ENCODE measurements at regions not wholly inside any gene's neighbourhood (a gene's known extent, or its start where the extent isn't known, plus 50 kb on each side); places are given as distances from the start of the nearest gene placed in this dataset.

DNA sequence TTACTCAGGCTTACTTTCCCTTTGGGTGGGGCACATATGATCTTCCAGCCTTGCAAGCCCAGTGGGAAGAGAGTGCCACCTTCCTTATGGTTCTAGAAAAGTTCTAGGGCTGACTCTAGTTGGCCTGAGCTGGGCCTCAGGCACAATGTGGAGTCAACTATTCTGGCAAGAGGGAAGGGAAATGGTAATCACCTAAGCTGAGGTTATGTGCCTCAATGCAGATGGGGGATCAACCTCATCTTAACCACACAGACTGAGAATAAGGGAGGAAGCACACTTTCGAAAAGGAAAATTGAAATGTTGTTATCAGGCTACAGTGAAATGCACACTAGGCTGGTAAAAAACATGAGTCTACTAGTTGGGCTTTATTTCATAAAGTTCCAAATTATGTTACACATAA lies 77.5 kb upstream of the RMST start:
- H3K4me3 ChIP-seq, result no peak overlapping the region
- no peaks in the 10 kb centered on the region for H3K9me3 ChIP-seq
- H3K4me1 ChIP-seq (replicated peaks), result no peaks in the 10 kb centered on the region
- no peak for TF ChIP-seq POLR2A (IDR thresholded peaks at IDR 0.05)
- TF ChIP-seq, protein P1, sequence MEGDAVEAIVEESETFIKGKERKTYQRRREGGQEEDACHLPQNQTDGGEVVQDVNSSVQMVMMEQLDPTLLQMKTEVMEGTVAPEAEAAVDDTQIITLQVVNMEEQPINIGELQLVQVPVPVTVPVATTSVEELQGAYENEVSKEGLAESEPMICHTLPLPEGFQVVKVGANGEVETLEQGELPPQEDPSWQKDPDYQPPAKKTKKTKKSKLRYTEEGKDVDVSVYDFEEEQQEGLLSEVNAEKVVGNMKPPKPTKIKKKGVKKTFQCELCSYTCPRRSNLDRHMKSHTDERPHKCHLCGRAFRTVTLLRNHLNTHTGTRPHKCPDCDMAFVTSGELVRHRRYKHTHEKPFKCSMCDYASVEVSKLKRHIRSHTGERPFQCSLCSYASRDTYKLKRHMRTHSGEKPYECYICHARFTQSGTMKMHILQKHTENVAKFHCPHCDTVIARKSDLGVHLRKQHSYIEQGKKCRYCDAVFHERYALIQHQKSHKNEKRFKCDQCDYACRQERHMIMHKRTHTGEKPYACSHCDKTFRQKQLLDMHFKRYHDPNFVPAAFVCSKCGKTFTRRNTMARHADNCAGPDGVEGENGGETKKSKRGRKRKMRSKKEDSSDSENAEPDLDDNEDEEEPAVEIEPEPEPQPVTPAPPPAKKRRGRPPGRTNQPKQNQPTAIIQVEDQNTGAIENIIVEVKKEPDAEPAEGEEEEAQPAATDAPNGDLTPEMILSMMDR (IDR thresholded peaks at IDR 0.05), result no peak
- no peak for TF ChIP-seq POLR2AphosphoS5 (IDR thresholded peaks at IDR 0.05)
- no peaks in the 10 kb centered on the region for H3K27me3 ChIP-seq (replicated peaks; ENCODE audit: insufficient read depth)
- H3K36me3 ChIP-seq, result no peaks in the 10 kb centered on the region
- WGBS, result 100% methylated on average over 1 of the region's 1 CpG
- no peak overlapping the region for H3K27ac ChIP-seq
- intact Hi-C loops (cut with DNase I), result no loop called here
- DNase-seq (ENCODE audit: low spot score), result no peak

DNA sequence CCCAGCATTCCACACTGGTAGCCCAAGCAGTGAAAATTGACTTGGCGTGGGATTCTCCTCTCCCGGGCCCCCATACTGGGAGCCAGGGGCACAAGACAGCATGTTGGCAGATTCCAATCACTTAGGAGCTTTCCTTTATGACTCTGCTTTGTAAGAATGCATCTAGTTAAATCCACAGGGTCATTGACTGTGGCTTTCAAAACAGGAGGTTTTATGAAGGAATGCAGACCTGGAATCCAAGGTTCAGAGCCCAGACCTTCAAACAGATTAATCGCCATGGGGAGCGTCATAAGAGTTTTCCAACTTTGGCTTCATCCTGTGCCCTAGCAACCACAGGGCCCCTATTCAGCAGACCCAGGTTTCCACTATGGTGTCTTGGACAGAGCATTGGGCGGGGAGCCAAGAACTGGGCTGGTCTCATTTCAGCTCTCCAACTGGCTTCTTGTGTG lies 76.4 kb upstream of the RMST start:
- H3K4me1 ChIP-seq (replicated peaks), result no peaks in the 10 kb centered on the region
- H3K4me3 ChIP-seq, result no peak overlapping the region
- no peaks in the 10 kb centered on the region for H3K27me3 ChIP-seq (replicated peaks; ENCODE audit: insufficient read depth)
- no peaks in the 10 kb centered on the region for H3K36me3 ChIP-seq
- 72% methylated on average over 5 of the region's 5 CpGs for WGBS
- DNase-seq (ENCODE audit: low spot score), result no peak
- TF ChIP-seq POLR2AphosphoS5 (IDR thresholded peaks at IDR 0.05), result no peak
- no peaks in the 10 kb centered on the region for H3K9me3 ChIP-seq
- intact Hi-C loops (cut with DNase I), result no loop called here
- no peak overlapping the region for H3K27ac ChIP-seq

DNA sequence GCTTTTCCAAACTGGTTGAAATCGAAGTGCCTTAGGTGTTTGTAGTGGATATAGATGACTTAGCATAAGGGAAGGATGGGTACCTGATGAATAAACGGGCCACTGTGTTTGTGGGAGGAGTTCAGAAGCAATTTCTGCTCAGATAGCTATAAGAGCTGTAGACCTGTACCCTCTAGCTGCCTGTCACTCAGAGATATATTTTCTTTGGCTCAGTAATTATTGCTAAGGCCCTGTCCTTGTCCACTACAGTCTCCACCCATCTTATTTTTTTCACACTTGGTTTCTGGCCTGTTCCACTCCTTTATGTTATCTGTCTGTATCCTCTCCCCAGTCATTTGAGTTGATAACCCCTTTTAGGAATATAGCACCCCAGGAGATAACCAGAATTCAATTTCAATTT lies 74.8 kb upstream of the RMST start:
- 79% methylated on average over 2 of the region's 2 CpGs for WGBS
- DNase-seq (ENCODE audit: low spot score), result no peak
- Histone ChIP-seq H3K27me3 (replicated peaks; ENCODE audit: insufficient read depth) (no peaks in the 10 kb centered on the region), H3K4me3 (no peak overlapping the region), H3K9me3 (no peaks in the 10 kb centered on the region), H3K36me3 (no peaks in the 10 kb centered on the region), H3K27ac (no peak overlapping the region), H3K4me1 (replicated peaks) (no peaks in the 10 kb centered on the region)
- TF ChIP-seq, protein P1 (IDR thresholded peaks at IDR 0.05), result no peak
- TF ChIP-seq POLR2A (IDR thresholded peaks at IDR 0.05) (no peak), POLR2AphosphoS5 (IDR thresholded peaks at IDR 0.05) (no peak)
- intact Hi-C loops (cut with DNase I), result no loop called here

DNA sequence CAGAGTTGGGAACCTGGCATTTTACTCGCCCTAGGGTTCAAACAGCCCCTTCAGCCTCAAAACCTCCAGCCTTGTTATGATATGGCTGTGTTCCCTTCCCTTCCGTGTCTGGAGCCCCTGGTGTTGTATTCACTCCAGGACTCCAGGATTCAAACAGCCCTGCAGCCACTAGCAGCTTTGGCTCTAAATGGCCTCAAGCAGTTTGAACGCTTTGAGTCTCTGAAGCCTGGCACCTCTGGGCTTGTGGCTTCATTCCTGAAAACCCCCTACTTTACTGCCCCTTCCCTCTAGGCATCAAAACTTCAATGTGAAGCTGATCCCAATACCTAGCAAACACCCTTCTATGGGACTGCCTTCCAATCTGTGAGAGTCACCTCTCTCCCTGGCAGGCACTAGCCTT lies 67.9 kb upstream of the RMST start:
- TF ChIP-seq POLR2AphosphoS5 (IDR thresholded peaks at IDR 0.05), result no peak
- TF ChIP-seq POLR2A (IDR thresholded peaks at IDR 0.05), result no peak
- TF ChIP-seq, protein P1 (IDR thresholded peaks at IDR 0.05), result no peak
- intact Hi-C loops (cut with DNase I), result no loop called here
- H3K36me3 ChIP-seq, result no peaks in the 10 kb centered on the region

DNA sequence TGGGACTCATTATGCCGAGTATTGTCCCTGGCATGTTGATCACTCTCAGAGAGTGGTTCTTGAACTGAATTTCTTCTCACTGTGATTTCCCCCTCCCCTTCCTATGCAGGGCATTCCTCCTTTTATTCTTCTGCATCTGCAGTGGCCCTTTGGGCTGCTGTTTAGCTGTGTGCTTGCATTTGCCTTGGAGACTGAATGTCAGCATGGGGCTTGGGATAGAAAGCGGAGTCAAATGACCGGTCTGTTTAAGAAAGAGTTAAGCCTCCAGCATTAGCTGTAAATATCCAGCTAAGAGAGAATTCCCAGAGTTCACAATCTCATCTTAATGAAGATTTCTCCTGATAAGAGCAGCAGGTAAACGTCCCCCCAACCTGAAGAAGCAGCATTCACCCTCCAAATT lies 65.6 kb upstream of the RMST start:
- Histone ChIP-seq H3K27me3 (replicated peaks; ENCODE audit: insufficient read depth) (no peaks in the 10 kb centered on the region), H3K36me3 (no peaks in the 10 kb centered on the region), H3K4me3 (no peak overlapping the region), H3K27ac (no peak overlapping the region), H3K9me3 (no peaks in the 10 kb centered on the region), H3K4me1 (replicated peaks) (no peaks in the 10 kb centered on the region)
- 43% methylated on average over 4 of the region's 4 CpGs for WGBS
- DNase-seq (ENCODE audit: low spot score), result no peak
- TF ChIP-seq POLR2AphosphoS5 (IDR thresholded peaks at IDR 0.05), result no peak
- TF ChIP-seq, protein P1 (IDR thresholded peaks at IDR 0.05), result no peak
- TF ChIP-seq POLR2A (IDR thresholded peaks at IDR 0.05), result no peak
- intact Hi-C loops (cut with DNase I), result no loop called here

More for the DNA sequence above, 67.9 kb upstream of the RMST start:
- Histone ChIP-seq H3K27me3 (replicated peaks; ENCODE audit: insufficient read depth) (no peaks in the 10 kb centered on the region), H3K9me3 (no peaks in the 10 kb centered on the region), H3K4me3 (no peak overlapping the region), H3K27ac (no peak overlapping the region), H3K4me1 (replicated peaks) (no peaks in the 10 kb centered on the region)
- WGBS, result 82% methylated on average over 3 of the region's 3 CpGs
- DNase-seq (ENCODE audit: low spot score), result no peak

Data from prostate gland (tissue), 2 donors.